ENCODE measurements at regions not wholly inside any gene's neighbourhood (a gene's known extent, or its start where the extent isn't known, plus 50 kb on each side); places are given as distances from the start of the nearest gene placed in this dataset.
A peak's percentile ranks its signal among the peaks of the same experiment; 100 is the strongest.

DNA sequence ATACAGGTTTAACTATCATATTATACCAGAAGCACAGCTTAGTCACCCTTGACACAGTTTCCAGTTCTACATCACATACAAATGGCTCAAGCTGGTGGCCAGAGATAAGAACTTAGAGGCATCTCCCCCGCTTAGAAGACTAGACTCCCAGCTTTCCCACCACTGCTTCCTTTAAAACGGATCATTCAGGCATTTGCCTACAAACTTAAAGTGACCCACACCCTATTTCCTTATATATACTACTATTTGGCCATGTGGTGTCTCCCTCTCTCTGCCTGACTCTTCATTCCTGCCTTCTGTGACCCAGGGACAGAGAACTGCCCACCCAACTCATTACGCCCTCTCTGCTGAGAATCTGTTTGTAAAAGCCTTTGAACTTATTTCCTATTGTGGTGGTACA is 781.2 kb upstream of the DIAPH2 start:
- H3K27ac ChIP-seq (ENCODE audit: low read depth in 1 of 3, low read length in 2 of 3), result no peak overlapping the region
- DNase-seq, result no peak
- FAIRE-seq, result no peak
- no peak overlapping the region for H3K4me3 ChIP-seq (ENCODE audit: low read depth in 1 of 3, low read length in 3 of 3)
- WGBS, 3 donors, result 22 to 45% (median 26%) methylated on average over 3 of the region's 3 CpGs
- H3K4me1 ChIP-seq (ENCODE audit: control insufficient read depth in 3 of 3, insufficient read depth in 2 of 3, low read depth in 1 of 3, low read length in 2 of 3), result no peaks in the 10 kb centered on the region
- H3K36me3 ChIP-seq (ENCODE audit: control insufficient read depth in 3 of 3, insufficient read depth in 2 of 3, low read depth in 1 of 3, low read length in 3 of 3), result no peaks in the 10 kb centered on the region
- no peaks in the 10 kb centered on the region for H3K9me3 ChIP-seq (ENCODE audit: control insufficient read depth in 2 of 2, insufficient read depth in 1 of 2, low read depth in 1 of 2, low read length in 1 of 2)
- no peaks in the 10 kb centered on the region for H3K27me3 ChIP-seq (ENCODE audit: control insufficient read depth in 3 of 3, insufficient read depth in 3 of 3, low read length in 3 of 3)

DNA sequence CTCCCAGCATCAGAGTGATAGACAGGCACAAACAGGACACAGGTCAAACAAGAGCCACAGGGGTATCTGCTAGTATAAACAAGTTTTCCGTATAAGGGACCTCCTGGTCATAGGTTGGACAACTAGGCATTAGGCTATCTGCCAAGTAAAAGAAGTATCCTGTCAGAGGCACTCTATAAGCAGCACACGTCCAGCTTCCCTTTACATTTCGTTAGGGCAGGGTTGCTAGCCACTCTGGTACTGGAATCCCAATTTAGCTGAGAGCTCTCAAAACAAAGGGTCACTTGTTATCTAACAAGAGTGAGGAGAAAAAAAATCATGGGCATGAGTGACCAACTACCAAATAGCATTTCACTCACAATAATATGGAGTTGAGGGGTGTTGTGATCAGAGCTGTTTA is 780.7 kb upstream of the DIAPH2 start:
- H3K4me1 ChIP-seq (ENCODE audit: control insufficient read depth in 3 of 3, insufficient read depth in 2 of 3, low read depth in 1 of 3, low read length in 2 of 3), result no peaks in the 10 kb centered on the region
- DNase-seq, result no peak
- no peaks in the 10 kb centered on the region for H3K36me3 ChIP-seq (ENCODE audit: control insufficient read depth in 3 of 3, insufficient read depth in 2 of 3, low read depth in 1 of 3, low read length in 3 of 3)
- FAIRE-seq, result no peak
- WGBS, 3 donors, result 47 to 60% (median 58%) methylated on average over 3 of the region's 3 CpGs
- no peaks in the 10 kb centered on the region for H3K27me3 ChIP-seq (ENCODE audit: control insufficient read depth in 3 of 3, insufficient read depth in 3 of 3, low read length in 3 of 3)
- H3K9me3 ChIP-seq (ENCODE audit: control insufficient read depth in 2 of 2, insufficient read depth in 1 of 2, low read depth in 1 of 2, low read length in 1 of 2), result no peaks in the 10 kb centered on the region
- no peak overlapping the region for H3K4me3 ChIP-seq (ENCODE audit: low read depth in 1 of 3, low read length in 3 of 3)
- no peak overlapping the region for H3K27ac ChIP-seq (ENCODE audit: low read depth in 1 of 3, low read length in 2 of 3)

DNA sequence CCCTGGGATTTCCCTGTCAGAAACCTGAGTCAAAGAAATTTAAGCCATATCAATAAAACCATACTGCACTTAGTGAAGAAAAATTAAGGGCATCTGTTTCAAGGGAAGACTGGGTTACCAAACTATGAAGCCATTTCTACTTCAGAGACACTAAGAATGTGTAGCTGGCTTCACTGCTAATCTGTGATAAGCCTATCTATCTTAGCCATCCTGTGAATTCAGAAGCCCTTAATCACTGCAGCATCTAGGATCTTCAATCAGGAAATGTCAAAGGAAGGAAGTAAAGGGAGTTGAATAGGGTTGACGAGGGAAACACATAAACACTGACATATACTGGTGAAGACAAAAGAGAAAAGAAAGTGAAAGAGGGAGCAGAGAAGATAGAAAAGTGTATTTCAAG is 777.6 kb upstream of the DIAPH2 start:
- WGBS, 3 donors, result 20 to 28% (median 25%) methylated on average over 1 of the region's 1 CpG
- no peak for FAIRE-seq
- H3K9me3 ChIP-seq (ENCODE audit: control insufficient read depth in 2 of 2, insufficient read depth in 1 of 2, low read depth in 1 of 2, low read length in 1 of 2), result no peaks in the 10 kb centered on the region

DNA sequence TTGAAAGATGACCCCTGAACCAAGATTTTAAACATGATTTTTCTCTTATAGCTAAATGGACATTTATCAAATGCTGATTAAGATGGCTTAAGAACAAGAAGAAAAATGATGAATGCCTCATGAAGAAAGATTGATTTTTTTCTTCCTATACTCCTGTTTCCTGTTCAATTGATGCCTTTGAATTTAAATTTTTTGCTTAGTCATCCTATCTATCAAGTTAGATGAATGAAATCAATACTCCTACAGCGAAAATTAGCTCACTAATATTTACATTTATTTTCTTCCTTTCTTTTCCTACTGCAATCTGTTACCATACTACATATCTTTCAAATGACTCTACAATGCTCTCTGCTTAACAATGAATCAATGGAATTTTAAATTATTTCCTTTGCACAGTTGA is 773.6 kb upstream of the DIAPH2 start:
- no peak overlapping the region for H3K4me3 ChIP-seq (ENCODE audit: low read depth in 1 of 3, low read length in 3 of 3)
- no peaks in the 10 kb centered on the region for H3K9me3 ChIP-seq (ENCODE audit: control insufficient read depth in 2 of 2, insufficient read depth in 1 of 2, low read depth in 1 of 2, low read length in 1 of 2)
- DNase-seq (no peak), FAIRE-seq (no peak)
- no peaks in the 10 kb centered on the region for H3K36me3 ChIP-seq (ENCODE audit: control insufficient read depth in 3 of 3, insufficient read depth in 2 of 3, low read depth in 1 of 3, low read length in 3 of 3)
- no peaks in the 10 kb centered on the region for H3K27me3 ChIP-seq (ENCODE audit: control insufficient read depth in 3 of 3, insufficient read depth in 3 of 3, low read length in 3 of 3)
- WGBS, 3 donors, result 36 to 86% (median 62%) methylated on average over 1 of the region's 1 CpG
- H3K27ac ChIP-seq (ENCODE audit: low read depth in 1 of 3, low read length in 2 of 3), result no peak overlapping the region
- H3K4me1 ChIP-seq (ENCODE audit: control insufficient read depth in 3 of 3, insufficient read depth in 2 of 3, low read depth in 1 of 3, low read length in 2 of 3), result no peaks in the 10 kb centered on the region

More for the DNA sequence above, 777.6 kb upstream of the DIAPH2 start:
- Histone ChIP-seq H3K27me3 (ENCODE audit: control insufficient read depth in 3 of 3, insufficient read depth in 3 of 3, low read length in 3 of 3) (no peaks in the 10 kb centered on the region), H3K36me3 (ENCODE audit: control insufficient read depth in 3 of 3, insufficient read depth in 2 of 3, low read depth in 1 of 3, low read length in 3 of 3) (no peaks in the 10 kb centered on the region), H3K27ac (ENCODE audit: low read depth in 1 of 3, low read length in 2 of 3) (no peak overlapping the region), H3K4me1 (ENCODE audit: control insufficient read depth in 3 of 3, insufficient read depth in 2 of 3, low read depth in 1 of 3, low read length in 2 of 3) (no peaks in the 10 kb centered on the region), H3K4me3 (ENCODE audit: low read depth in 1 of 3, low read length in 3 of 3) (no peak overlapping the region)
- no peak for DNase-seq

DNA sequence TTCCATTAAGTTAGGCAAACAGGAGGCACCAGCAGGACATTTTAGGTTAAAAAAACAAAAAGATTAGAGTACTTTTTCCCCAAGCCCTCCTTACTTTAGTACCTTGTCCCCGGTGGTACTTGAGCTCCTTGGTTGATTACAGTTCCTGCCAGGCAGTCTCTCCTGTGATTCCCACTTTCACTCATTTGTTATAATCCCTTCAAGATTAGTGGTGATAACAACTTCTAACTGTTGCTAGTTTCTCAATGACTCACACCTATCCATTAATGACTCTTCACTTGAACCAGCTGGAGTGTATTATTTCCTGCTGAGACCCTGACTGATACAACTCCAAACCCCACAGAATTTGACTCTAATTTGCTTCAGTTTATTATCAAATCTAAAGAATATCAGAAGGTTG is 765.0 kb upstream of the DIAPH2 start:
- H3K4me1 ChIP-seq (ENCODE audit: control insufficient read depth in 3 of 3, insufficient read depth in 2 of 3, low read depth in 1 of 3, low read length in 2 of 3), result no peaks in the 10 kb centered on the region
- H3K9me3 ChIP-seq (ENCODE audit: control insufficient read depth in 2 of 2, insufficient read depth in 1 of 2, low read depth in 1 of 2, low read length in 1 of 2), result no peaks in the 10 kb centered on the region
- no peak for FAIRE-seq
- DNase-seq, result no peak
- H3K4me3 ChIP-seq (ENCODE audit: low read depth in 1 of 3, low read length in 3 of 3), result no peak overlapping the region
- H3K27me3 ChIP-seq (ENCODE audit: control insufficient read depth in 3 of 3, insufficient read depth in 3 of 3, low read length in 3 of 3), result no peaks in the 10 kb centered on the region
- H3K36me3 ChIP-seq (ENCODE audit: control insufficient read depth in 3 of 3, insufficient read depth in 2 of 3, low read depth in 1 of 3, low read length in 3 of 3), result no peaks in the 10 kb centered on the region
- WGBS, 3 donors, result 27 to 44% (median 43%) methylated on average over 1 of the region's 1 CpG
- H3K27ac ChIP-seq (ENCODE audit: low read depth in 1 of 3, low read length in 2 of 3), result no peak overlapping the region

DNA sequence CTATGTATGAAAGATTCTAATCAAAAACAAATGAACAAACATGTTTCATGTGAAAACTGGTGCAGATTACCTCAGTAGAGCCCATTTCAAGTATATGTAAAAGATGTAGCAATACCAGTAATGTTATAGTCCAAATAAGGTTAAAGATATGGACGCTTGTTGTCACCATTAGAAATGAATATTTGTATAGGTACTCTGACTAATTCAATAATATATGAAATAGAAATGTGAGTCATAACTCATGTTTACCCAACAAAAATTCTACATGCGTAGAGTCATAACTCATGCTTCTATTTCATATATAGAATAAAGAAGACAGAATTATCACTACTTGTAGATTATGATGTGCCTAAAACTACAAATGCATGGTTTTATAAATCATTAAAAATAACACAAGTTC is 739.1 kb upstream of the DIAPH2 start:
- no peaks in the 10 kb centered on the region for H3K9me3 ChIP-seq (ENCODE audit: control insufficient read depth in 2 of 2, insufficient read depth in 1 of 2, low read depth in 1 of 2, low read length in 1 of 2)
- peak; percentile 81 for FAIRE-seq
- H3K4me3 ChIP-seq (ENCODE audit: low read depth in 1 of 3, low read length in 3 of 3), result no peak overlapping the region
- no peaks in the 10 kb centered on the region for H3K36me3 ChIP-seq (ENCODE audit: control insufficient read depth in 3 of 3, insufficient read depth in 2 of 3, low read depth in 1 of 3, low read length in 3 of 3)
- no peaks in the 10 kb centered on the region for H3K4me1 ChIP-seq (ENCODE audit: control insufficient read depth in 3 of 3, insufficient read depth in 2 of 3, low read depth in 1 of 3, low read length in 2 of 3)
- no peak for DNase-seq
- H3K27me3 ChIP-seq (ENCODE audit: control insufficient read depth in 3 of 3, insufficient read depth in 3 of 3, low read length in 3 of 3), result no peaks in the 10 kb centered on the region
- WGBS, 3 donors, result 70 to 89% (median 85%) methylated on average over 2 of the region's 2 CpGs
- no peak overlapping the region for H3K27ac ChIP-seq (ENCODE audit: low read depth in 1 of 3, low read length in 2 of 3)

DNA sequence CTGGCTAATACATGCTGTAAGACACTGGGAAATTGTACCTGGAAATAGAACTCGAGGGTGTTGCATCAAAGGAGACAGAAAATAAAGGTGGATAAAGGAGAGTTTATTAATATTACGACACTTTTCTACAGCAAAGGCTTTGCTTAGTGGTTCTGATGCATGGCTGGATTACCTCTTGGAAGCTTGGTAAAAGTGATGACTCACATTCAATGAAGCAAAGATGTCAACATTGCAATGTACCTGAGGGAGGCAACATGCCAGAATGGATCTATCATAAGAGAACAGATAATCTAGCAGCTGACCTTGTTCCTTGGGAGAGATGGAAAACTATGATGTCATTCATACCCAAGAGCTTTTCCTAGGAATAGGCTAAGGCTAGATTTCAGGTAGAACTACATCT is 735.1 kb upstream of the DIAPH2 start:
- Histone ChIP-seq H3K27ac (ENCODE audit: low read depth in 1 of 3, low read length in 2 of 3) (no peak overlapping the region), H3K4me1 (ENCODE audit: control insufficient read depth in 3 of 3, insufficient read depth in 2 of 3, low read depth in 1 of 3, low read length in 2 of 3) (no peaks in the 10 kb centered on the region), H3K36me3 (ENCODE audit: control insufficient read depth in 3 of 3, insufficient read depth in 2 of 3, low read depth in 1 of 3, low read length in 3 of 3) (no peaks in the 10 kb centered on the region), H3K4me3 (ENCODE audit: low read depth in 1 of 3, low read length in 3 of 3) (no peak overlapping the region), H3K9me3 (ENCODE audit: control insufficient read depth in 2 of 2, insufficient read depth in 1 of 2, low read depth in 1 of 2, low read length in 1 of 2) (no peaks in the 10 kb centered on the region), H3K27me3 (ENCODE audit: control insufficient read depth in 3 of 3, insufficient read depth in 3 of 3, low read length in 3 of 3) (no peaks in the 10 kb centered on the region)
- DNase-seq, result no peak
- no peak for FAIRE-seq
- WGBS, 3 donors, result 49 to 66% (median 55%) methylated on average over 2 of the region's 2 CpGs

DNA sequence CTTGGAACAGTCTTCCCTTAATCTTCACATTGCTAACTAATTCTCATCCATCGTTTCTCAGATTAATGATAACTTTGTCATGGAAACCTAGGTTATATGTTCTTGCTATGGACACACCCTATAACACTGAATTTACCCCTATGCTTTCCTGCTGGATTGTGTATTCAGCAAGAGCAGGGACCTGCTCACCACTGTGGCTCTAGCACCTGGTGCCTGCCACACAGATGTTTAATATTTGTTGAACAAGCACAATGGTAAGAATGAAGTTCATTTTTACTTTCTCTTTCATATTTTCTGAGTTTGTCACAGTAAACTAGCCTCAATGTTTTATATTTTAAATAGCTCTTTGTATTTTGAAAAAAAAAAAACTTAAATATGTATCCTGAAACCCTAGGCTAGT is 734.0 kb upstream of the DIAPH2 start:
- Histone ChIP-seq H3K27ac (ENCODE audit: low read depth in 1 of 3, low read length in 2 of 3) (no peak overlapping the region), H3K4me3 (ENCODE audit: low read depth in 1 of 3, low read length in 3 of 3) (no peak overlapping the region), H3K27me3 (ENCODE audit: control insufficient read depth in 3 of 3, insufficient read depth in 3 of 3, low read length in 3 of 3) (no peaks in the 10 kb centered on the region), H3K36me3 (ENCODE audit: control insufficient read depth in 3 of 3, insufficient read depth in 2 of 3, low read depth in 1 of 3, low read length in 3 of 3) (no peaks in the 10 kb centered on the region), H3K9me3 (ENCODE audit: control insufficient read depth in 2 of 2, insufficient read depth in 1 of 2, low read depth in 1 of 2, low read length in 1 of 2) (no peaks in the 10 kb centered on the region), H3K4me1 (ENCODE audit: control insufficient read depth in 3 of 3, insufficient read depth in 2 of 3, low read depth in 1 of 3, low read length in 2 of 3) (no peaks in the 10 kb centered on the region)
- 25 to 53% (median 32%) methylated on average over 1 of the region's 1 CpG for WGBS, 3 donors
- DNase-seq, result no peak
- no peak for FAIRE-seq

DNA sequence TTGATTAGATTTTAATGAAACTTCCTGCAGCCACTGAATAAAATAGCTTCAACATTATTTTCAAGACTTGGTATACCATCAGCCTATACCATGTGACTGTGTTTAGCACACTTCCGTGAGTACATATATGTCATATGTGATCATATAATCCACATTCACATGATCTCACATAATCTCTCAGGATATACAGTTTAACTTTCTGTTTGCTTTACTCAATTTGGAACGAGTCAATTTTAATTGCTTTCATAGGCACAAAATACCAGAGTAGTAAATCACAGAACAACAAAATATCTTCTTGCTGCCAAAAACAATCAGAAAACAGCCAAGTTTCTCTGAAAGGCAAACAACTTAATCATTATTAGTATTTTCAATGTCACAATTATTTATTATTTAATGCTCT is 731.1 kb upstream of the DIAPH2 start:
- H3K27ac ChIP-seq (ENCODE audit: low read depth in 1 of 3, low read length in 2 of 3), result no peak overlapping the region
- H3K27me3 ChIP-seq (ENCODE audit: control insufficient read depth in 3 of 3, insufficient read depth in 3 of 3, low read length in 3 of 3), result no peaks in the 10 kb centered on the region
- 63 to 73% (median 68%) methylated on average over 2 of the region's 2 CpGs for WGBS, 3 donors
- FAIRE-seq, result no peak
- no peaks in the 10 kb centered on the region for H3K36me3 ChIP-seq (ENCODE audit: control insufficient read depth in 3 of 3, insufficient read depth in 2 of 3, low read depth in 1 of 3, low read length in 3 of 3)
- H3K4me3 ChIP-seq (ENCODE audit: low read depth in 1 of 3, low read length in 3 of 3), result no peak overlapping the region
- H3K9me3 ChIP-seq (ENCODE audit: control insufficient read depth in 2 of 2, insufficient read depth in 1 of 2, low read depth in 1 of 2, low read length in 1 of 2), result peaks cover 1 to 3% of the 10 kb centered on the region in 2 donors
- no peak for DNase-seq
- H3K4me1 ChIP-seq (ENCODE audit: control insufficient read depth in 3 of 3, insufficient read depth in 2 of 3, low read depth in 1 of 3, low read length in 2 of 3), result no peaks in the 10 kb centered on the region
